H9 (cell line): ENCODE measurements at regions not wholly inside any gene's neighbourhood (a gene's known extent, or its start where the extent isn't known, plus 50 kb on each side); places are given as distances from the start of the nearest gene placed in this dataset.

Source experiments
- DNase-seq: peaks from one replicate; pipeline ENCODE4 v3.0.0-alpha.2; 2017
- H2AFZ ChIP-seq: one replicate; pipeline ENCODE4 v1.6.1; 2013; ENCODE audit warnings: mild to moderate bottlenecking, low read length, control low read depth, moderate library complexity
- H2AK5ac ChIP-seq: 2 replicates; pipeline ENCODE4 v1.6.1; 2013; ENCODE audit warnings: low read length, control low read depth, mixed read lengths; ENCODE audit not compliant: insufficient read length
- H2BK120ac ChIP-seq: one replicate; pipeline ENCODE4 v1.6.1; 2013; ENCODE audit warnings: low read depth, mild to moderate bottlenecking, low read length, control low read depth, inconsistent platforms; ENCODE audit not compliant: poor library complexity, severe bottlenecking
- H2BK12ac ChIP-seq: 2 replicates; pipeline ENCODE4 v1.6.1; 2013; ENCODE audit warnings: low read length, control low read depth, mixed read lengths, low read depth; ENCODE audit not compliant: insufficient read length
- H2BK15ac ChIP-seq: 2 replicates; pipeline ENCODE4 v1.6.1; 2013; ENCODE audit warnings: low read depth, low read length, control low read depth
- H2BK20ac ChIP-seq: one replicate; pipeline ENCODE4 v1.6.1; 2013; ENCODE audit warnings: low read depth, mild to moderate bottlenecking, low read length, control low read depth, inconsistent platforms; ENCODE audit not compliant: poor library complexity, severe bottlenecking
- H2BK5ac ChIP-seq: 2 replicates; pipeline ENCODE4 v1.6.1; 2013; ENCODE audit warnings: low read length, control low read depth, mixed read lengths; ENCODE audit not compliant: insufficient read length
- H3K14ac ChIP-seq: 2 replicates; pipeline ENCODE4 v1.6.1; 2013; ENCODE audit warnings: low read length, control low read depth; ENCODE audit not compliant: insufficient read depth
- H3K18ac ChIP-seq: 2 replicates; pipeline ENCODE4 v1.6.1; 2013; ENCODE audit warnings: low read depth, mild to moderate bottlenecking, mixed read lengths, low read length, control low read depth; ENCODE audit not compliant: insufficient read length
- H3K23ac ChIP-seq: 2 replicates; pipeline ENCODE4 v1.6.1; 2013; ENCODE audit warnings: low read length, control low read depth, mixed read lengths, low read depth; ENCODE audit not compliant: insufficient read length
- H3K23me2 ChIP-seq: 2 replicates; pipeline ENCODE4 v1.6.1; 2013; ENCODE audit warnings: low read depth, mild to moderate bottlenecking, mixed read lengths, low read length, control low read depth; ENCODE audit not compliant: insufficient read length, poor library complexity, severe bottlenecking
- H3K27ac ChIP-seq: 2 replicates; pipeline ENCODE4 v1.5.1; 2013; ENCODE audit warnings: low read length, control low read depth, mixed read lengths, low read depth; ENCODE audit not compliant: insufficient read length
- H3K27me3 ChIP-seq: 2 replicates; pipeline ENCODE4 v1.6.1; 2013; ENCODE audit warnings: low read length, control low read depth, inconsistent platforms; ENCODE audit not compliant: insufficient read depth
- H3K4ac ChIP-seq: 2 replicates; pipeline ENCODE4 v1.6.1; 2013; ENCODE audit warnings: low read depth, mild to moderate bottlenecking, control low read depth, inconsistent platforms, low read length, moderate library complexity
- H3K4me1 ChIP-seq: 2 replicates; pipeline ENCODE4 v1.6.1; 2013; ENCODE audit warnings: low read length, control low read depth, inconsistent platforms; ENCODE audit not compliant: insufficient read depth
- H3K4me2 ChIP-seq: 2 replicates; pipeline ENCODE4 v1.6.1; 2013; ENCODE audit warnings: low read length, control low read depth, mixed read lengths; ENCODE audit not compliant: insufficient read length, insufficient read depth
- H3K56ac ChIP-seq: 2 replicates; pipeline ENCODE4 v1.6.1; 2013; ENCODE audit warnings: low read depth, mild to moderate bottlenecking, mixed read lengths, low read length, control low read depth; ENCODE audit not compliant: insufficient read length
- H3K79me1 ChIP-seq: 2 replicates; pipeline ENCODE4 v1.6.1; 2013; ENCODE audit warnings: low read depth, mild to moderate bottlenecking, moderate library complexity, low read length, control low read depth, inconsistent platforms; ENCODE audit not compliant: insufficient read depth, poor library complexity, severe bottlenecking
- H3K79me2 ChIP-seq: 2 replicates; pipeline ENCODE4 v1.6.1; 2013; ENCODE audit warnings: low read length, control low read depth, inconsistent platforms; ENCODE audit not compliant: insufficient read depth
- H3K9ac ChIP-seq: 2 replicates; pipeline ENCODE4 v1.6.1; 2013; ENCODE audit warnings: low read length, control low read depth, mixed read lengths; ENCODE audit not compliant: insufficient read length; ENCODE audit errors: extremely low read depth
- H3K9me3 ChIP-seq: one replicate; pipeline ENCODE4 v1.6.1; 2013; ENCODE audit warnings: low read depth, low read length, inconsistent platforms; ENCODE audit not compliant: control insufficient read depth
- H3T11ph ChIP-seq: one replicate; pipeline ENCODE4 v1.6.1; 2013; ENCODE audit warnings: mild to moderate bottlenecking, low read length, control low read depth, inconsistent platforms
- H4K20me1 ChIP-seq: one replicate; pipeline ENCODE4 v1.6.1; 2013; ENCODE audit not compliant: control insufficient read depth, insufficient read length, insufficient read depth
- H4K5ac ChIP-seq: 2 replicates; pipeline ENCODE4 v1.6.1; 2013; ENCODE audit warnings: low read depth, mild to moderate bottlenecking, mixed read lengths, low read length, control low read depth; ENCODE audit not compliant: insufficient read length
- H4K8ac ChIP-seq: replicated peaks from 2 replicates; pipeline ENCODE4 v1.6.1; 2013; ENCODE audit warnings: low read length, control low read depth, mixed read lengths, low read depth; ENCODE audit not compliant: insufficient read length
- H4K91ac ChIP-seq: 2 replicates; pipeline ENCODE4 v1.6.1; 2013; ENCODE audit warnings: low read depth, mild to moderate bottlenecking, moderate library complexity, mixed read lengths, low read length, control low read depth; ENCODE audit not compliant: insufficient read length
- H3K27ac Mint-ChIP-seq, 3 experiments: 2 replicates in 2 of 3; 3 replicates in 1 of 3; pipeline ENCODE4 v1.8.0; 2020 to 2021; ENCODE audit warnings: mixed read lengths in 3 of 3, mild to moderate bottlenecking in 1 of 3, moderate library complexity in 1 of 3
- H3K27me3 Mint-ChIP-seq: 2 replicates; pipeline ENCODE4 v1.8.0; 2021; ENCODE audit warnings: low read depth, mild to moderate bottlenecking, moderate library complexity, mixed read lengths
- H3K36me3 Mint-ChIP-seq, 3 experiments: 2 replicates in 2 of 3; 3 replicates in 1 of 3; pipeline ENCODE4 v1.8.0; 2020 to 2021; ENCODE audit warnings: low read depth in 3 of 3, mixed read lengths in 3 of 3; ENCODE audit not compliant: insufficient read depth in 1 of 3
- H3K4me1 Mint-ChIP-seq, 2 experiments: 2 replicates each; pipeline ENCODE4 v1.8.0; 2020; ENCODE audit warnings: mixed read lengths in 2 of 2
- H3K4me3 Mint-ChIP-seq, 2 experiments: 2 replicates in 1 of 2; 3 replicates in 1 of 2; pipeline ENCODE4 v1.8.0; 2020 to 2021; ENCODE audit warnings: mild to moderate bottlenecking in 2 of 2, mixed read lengths in 2 of 2, moderate library complexity in 1 of 2
- H3K9me3 Mint-ChIP-seq, 2 experiments: 2 replicates in 1 of 2; 3 replicates in 1 of 2; pipeline ENCODE4 v1.8.0; 2020; ENCODE audit warnings: mild to moderate bottlenecking in 2 of 2, mixed read lengths in 2 of 2, moderate library complexity in 1 of 2
- WGBS: extraction: QIAGEN DNeasy Blood & Tissue Kit; methylation state at CpG from one replicate; pipeline ENCODE4 v1.1.7; 2013; ENCODE audit warnings: missing lambda C conversion rate, low lambda C conversion rate, mixed read lengths; ENCODE audit not compliant: insufficient read length; ENCODE audit errors: extremely low coverage; 5-methylcytosine and 5-hydroxymethylcytosine counted together
- TF ChIP-seq, protein P1 (sequence below): fragments of 200-600 bp; sonication (generic); conservative IDR thresholded peaks from 3 replicates; pipeline ENCODE4 v1.8.0; 2021; ENCODE audit warnings: antibody characterized with exemption, mild to moderate bottlenecking

- Histone ChIP-seq H3K4me1 (no peaks in the 10 kb centered on the region), H2AK5ac (no peak overlapping the region), H3K27ac (no peak overlapping the region), H2BK12ac (no peak overlapping the region), H3K18ac (no peak overlapping the region), H3K56ac (no peak overlapping the region), H3K23me2 (no peaks in the 10 kb centered on the region), H2BK20ac (no peak overlapping the region), H3K9ac (no peak overlapping the region), H2BK15ac (no peak overlapping the region), H3K4me2 (no peak overlapping the region), H4K91ac (no peak overlapping the region), H3T11ph (no peak overlapping the region), H3K23ac (no peak overlapping the region), H4K5ac (no peak overlapping the region), H4K8ac (no peak overlapping the region), H3K14ac (no peak overlapping the region), H3K79me2 (no peaks in the 10 kb centered on the region), H2AFZ (no peak overlapping the region), H2BK5ac (no peak overlapping the region), H3K79me1 (no peaks in the 10 kb centered on the region), H3K27me3 (no peaks in the 10 kb centered on the region), H3K4ac (no peak overlapping the region), H3K9me3 (no peaks in the 10 kb centered on the region), H4K20me1 (no peaks in the 10 kb centered on the region), H2BK120ac (no peak overlapping the region)
- no peak overlapping the region for H3K27ac Mint-ChIP-seq
- WGBS: no CpG with 5 or more reads among the region's 3 CpGs
- TF ChIP-seq, protein P1, sequence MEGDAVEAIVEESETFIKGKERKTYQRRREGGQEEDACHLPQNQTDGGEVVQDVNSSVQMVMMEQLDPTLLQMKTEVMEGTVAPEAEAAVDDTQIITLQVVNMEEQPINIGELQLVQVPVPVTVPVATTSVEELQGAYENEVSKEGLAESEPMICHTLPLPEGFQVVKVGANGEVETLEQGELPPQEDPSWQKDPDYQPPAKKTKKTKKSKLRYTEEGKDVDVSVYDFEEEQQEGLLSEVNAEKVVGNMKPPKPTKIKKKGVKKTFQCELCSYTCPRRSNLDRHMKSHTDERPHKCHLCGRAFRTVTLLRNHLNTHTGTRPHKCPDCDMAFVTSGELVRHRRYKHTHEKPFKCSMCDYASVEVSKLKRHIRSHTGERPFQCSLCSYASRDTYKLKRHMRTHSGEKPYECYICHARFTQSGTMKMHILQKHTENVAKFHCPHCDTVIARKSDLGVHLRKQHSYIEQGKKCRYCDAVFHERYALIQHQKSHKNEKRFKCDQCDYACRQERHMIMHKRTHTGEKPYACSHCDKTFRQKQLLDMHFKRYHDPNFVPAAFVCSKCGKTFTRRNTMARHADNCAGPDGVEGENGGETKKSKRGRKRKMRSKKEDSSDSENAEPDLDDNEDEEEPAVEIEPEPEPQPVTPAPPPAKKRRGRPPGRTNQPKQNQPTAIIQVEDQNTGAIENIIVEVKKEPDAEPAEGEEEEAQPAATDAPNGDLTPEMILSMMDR: no peak
- H3K36me3 Mint-ChIP-seq: no peaks in the 10 kb centered on the region
- H3K4me3 Mint-ChIP-seq: no peak overlapping the region
- H3K4me1 Mint-ChIP-seq: no peaks in the 10 kb centered on the region; a peak in 1 of 4 replicates
- no peaks in the 10 kb centered on the region for H3K9me3 Mint-ChIP-seq
- no peaks in the 10 kb centered on the region; the same call in 1 of the 2 replicates for H3K27me3 Mint-ChIP-seq
- DNase-seq: no peak
These were observed 80.2 kb downstream of the ATOH1 start for GRCh38 chr4:93908778-93909177.
